ENCODE measurements at regions not wholly inside any gene's neighbourhood (a gene's known extent, or its start where the extent isn't known, plus 50 kb on each side); places are given as distances from the start of the nearest gene placed in this dataset.

GRCh38 chr7:81887098-81888090 lies 117.5 kb upstream of the HGF start:
- Histone ChIP-seq H3K9ac (ENCODE audit: low read depth in 1 of 2, low read length in 2 of 2) (no peak overlapping the region), H3K4me3 (ENCODE audit: low read length in 2 of 2) (no peak overlapping the region), H3K9me3 (ENCODE audit: control insufficient read depth in 2 of 2, low read length in 2 of 2) (no peaks in the 10 kb centered on the region), H3K4me1 (ENCODE audit: control insufficient read depth in 2 of 2, insufficient read depth in 2 of 2, low read length in 2 of 2) (no peaks in the 10 kb centered on the region), H3K36me3 (ENCODE audit: control insufficient read depth in 2 of 2, insufficient read depth in 2 of 2, low read length in 2 of 2) (no peaks in the 10 kb centered on the region), H3K27me3 (ENCODE audit: control insufficient read depth in 2 of 2, insufficient read depth in 2 of 2, low read length in 2 of 2) (no peaks in the 10 kb centered on the region), H3K27ac (ENCODE audit: low read depth in 2 of 2, low read length in 2 of 2) (no peak overlapping the region)

- H3K9ac ChIP-seq (ENCODE audit: low read depth in 1 of 2, low read length in 2 of 2), result no peak overlapping the region
- no peaks in the 10 kb centered on the region for H3K27me3 ChIP-seq (ENCODE audit: control insufficient read depth in 2 of 2, insufficient read depth in 2 of 2, low read length in 2 of 2)
- no peaks in the 10 kb centered on the region for H3K36me3 ChIP-seq (ENCODE audit: control insufficient read depth in 2 of 2, insufficient read depth in 2 of 2, low read length in 2 of 2)
- no peaks in the 10 kb centered on the region for H3K4me1 ChIP-seq (ENCODE audit: control insufficient read depth in 2 of 2, insufficient read depth in 2 of 2, low read length in 2 of 2)
- no peaks in the 10 kb centered on the region for H3K9me3 ChIP-seq (ENCODE audit: control insufficient read depth in 2 of 2, low read length in 2 of 2)
- no peak overlapping the region for H3K4me3 ChIP-seq (ENCODE audit: low read length in 2 of 2)
- H3K27ac ChIP-seq (ENCODE audit: low read depth in 2 of 2, low read length in 2 of 2), result no peak overlapping the region
These were observed 116.4 kb upstream of the HGF start for GRCh38 chr7:81886211-81886764.

GRCh38 chr7:81884817-81885216 lies 115.0 kb upstream of the HGF start:
- H3K36me3 ChIP-seq (ENCODE audit: control insufficient read depth in 2 of 2, insufficient read depth in 2 of 2, low read length in 2 of 2), result no peaks in the 10 kb centered on the region
- no peaks in the 10 kb centered on the region for H3K27me3 ChIP-seq (ENCODE audit: control insufficient read depth in 2 of 2, insufficient read depth in 2 of 2, low read length in 2 of 2)
- H3K9ac ChIP-seq (ENCODE audit: low read depth in 1 of 2, low read length in 2 of 2), result no peak overlapping the region
- H3K9me3 ChIP-seq (ENCODE audit: control insufficient read depth in 2 of 2, low read length in 2 of 2), result no peaks in the 10 kb centered on the region
- H3K4me3 ChIP-seq (ENCODE audit: low read length in 2 of 2), result no peak overlapping the region
- no peak overlapping the region for H3K27ac ChIP-seq (ENCODE audit: low read depth in 2 of 2, low read length in 2 of 2)
- H3K4me1 ChIP-seq (ENCODE audit: control insufficient read depth in 2 of 2, insufficient read depth in 2 of 2, low read length in 2 of 2), result no peaks in the 10 kb centered on the region

- Histone ChIP-seq H3K27ac (ENCODE audit: low read depth in 2 of 2, low read length in 2 of 2) (no peak overlapping the region), H3K36me3 (ENCODE audit: control insufficient read depth in 2 of 2, insufficient read depth in 2 of 2, low read length in 2 of 2) (no peaks in the 10 kb centered on the region), H3K4me3 (ENCODE audit: low read length in 2 of 2) (no peak overlapping the region), H3K9ac (ENCODE audit: low read depth in 1 of 2, low read length in 2 of 2) (no peak overlapping the region), H3K4me1 (ENCODE audit: control insufficient read depth in 2 of 2, insufficient read depth in 2 of 2, low read length in 2 of 2) (no peaks in the 10 kb centered on the region), H3K9me3 (ENCODE audit: control insufficient read depth in 2 of 2, low read length in 2 of 2) (no peaks in the 10 kb centered on the region), H3K27me3 (ENCODE audit: control insufficient read depth in 2 of 2, insufficient read depth in 2 of 2, low read length in 2 of 2) (no peaks in the 10 kb centered on the region)
These were observed 114.0 kb upstream of the HGF start for GRCh38 chr7:81883801-81884393.

- H3K27ac ChIP-seq (ENCODE audit: low read depth in 2 of 2, low read length in 2 of 2), result no peak overlapping the region
These were observed 112.2 kb upstream of the HGF start for GRCh38 chr7:81882086-81882485.

GRCh38 chr7:81877890-81878289 lies 108.0 kb upstream of the HGF start:
- no peaks in the 10 kb centered on the region for H3K4me1 ChIP-seq (ENCODE audit: control insufficient read depth in 2 of 2, insufficient read depth in 2 of 2, low read length in 2 of 2)
- H3K36me3 ChIP-seq (ENCODE audit: control insufficient read depth in 2 of 2, insufficient read depth in 2 of 2, low read length in 2 of 2), result no peaks in the 10 kb centered on the region
- no peak overlapping the region for H3K9ac ChIP-seq (ENCODE audit: low read depth in 1 of 2, low read length in 2 of 2)
- no peaks in the 10 kb centered on the region for H3K9me3 ChIP-seq (ENCODE audit: control insufficient read depth in 2 of 2, low read length in 2 of 2)
- H3K27me3 ChIP-seq (ENCODE audit: control insufficient read depth in 2 of 2, insufficient read depth in 2 of 2, low read length in 2 of 2), result no peaks in the 10 kb centered on the region
- H3K4me3 ChIP-seq (ENCODE audit: low read length in 2 of 2), result no peak overlapping the region
- H3K27ac ChIP-seq (ENCODE audit: low read depth in 2 of 2, low read length in 2 of 2), result no peak overlapping the region

More at GRCh38 chr7:81882086-81882485, 112.2 kb upstream of the HGF start:
- Histone ChIP-seq H3K9ac (ENCODE audit: low read depth in 1 of 2, low read length in 2 of 2) (no peak overlapping the region), H3K9me3 (ENCODE audit: control insufficient read depth in 2 of 2, low read length in 2 of 2) (no peaks in the 10 kb centered on the region), H3K4me3 (ENCODE audit: low read length in 2 of 2) (no peak overlapping the region), H3K27me3 (ENCODE audit: control insufficient read depth in 2 of 2, insufficient read depth in 2 of 2, low read length in 2 of 2) (no peaks in the 10 kb centered on the region), H3K36me3 (ENCODE audit: control insufficient read depth in 2 of 2, insufficient read depth in 2 of 2, low read length in 2 of 2) (no peaks in the 10 kb centered on the region), H3K4me1 (ENCODE audit: control insufficient read depth in 2 of 2, insufficient read depth in 2 of 2, low read length in 2 of 2) (no peaks in the 10 kb centered on the region)

GRCh38 chr7:81873559-81873958 lies 103.7 kb upstream of the HGF start:
- no peak overlapping the region for H3K27ac ChIP-seq (ENCODE audit: low read depth in 2 of 2, low read length in 2 of 2)
- H3K9ac ChIP-seq (ENCODE audit: low read depth in 1 of 2, low read length in 2 of 2), result no peak overlapping the region
- no peaks in the 10 kb centered on the region for H3K36me3 ChIP-seq (ENCODE audit: control insufficient read depth in 2 of 2, insufficient read depth in 2 of 2, low read length in 2 of 2)
- no peak overlapping the region for H3K4me3 ChIP-seq (ENCODE audit: low read length in 2 of 2)
- no peaks in the 10 kb centered on the region for H3K4me1 ChIP-seq (ENCODE audit: control insufficient read depth in 2 of 2, insufficient read depth in 2 of 2, low read length in 2 of 2)
- no peaks in the 10 kb centered on the region for H3K9me3 ChIP-seq (ENCODE audit: control insufficient read depth in 2 of 2, low read length in 2 of 2)
- H3K27me3 ChIP-seq (ENCODE audit: control insufficient read depth in 2 of 2, insufficient read depth in 2 of 2, low read length in 2 of 2), result no peaks in the 10 kb centered on the region

- H3K9me3 ChIP-seq (ENCODE audit: control insufficient read depth in 2 of 2, low read length in 2 of 2), result no peaks in the 10 kb centered on the region
- no peaks in the 10 kb centered on the region for H3K4me1 ChIP-seq (ENCODE audit: control insufficient read depth in 2 of 2, insufficient read depth in 2 of 2, low read length in 2 of 2)
- H3K4me3 ChIP-seq (ENCODE audit: low read length in 2 of 2), result no peak overlapping the region
- H3K9ac ChIP-seq (ENCODE audit: low read depth in 1 of 2, low read length in 2 of 2), result no peak overlapping the region
- no peaks in the 10 kb centered on the region for H3K27me3 ChIP-seq (ENCODE audit: control insufficient read depth in 2 of 2, insufficient read depth in 2 of 2, low read length in 2 of 2)
- H3K36me3 ChIP-seq (ENCODE audit: control insufficient read depth in 2 of 2, insufficient read depth in 2 of 2, low read length in 2 of 2), result no peaks in the 10 kb centered on the region
- H3K27ac ChIP-seq (ENCODE audit: low read depth in 2 of 2, low read length in 2 of 2), result no peak overlapping the region
These were observed 101.9 kb upstream of the HGF start for GRCh38 chr7:81871606-81872265.

- Histone ChIP-seq H3K36me3 (ENCODE audit: control insufficient read depth in 2 of 2, insufficient read depth in 2 of 2, low read length in 2 of 2) (no peaks in the 10 kb centered on the region), H3K27ac (ENCODE audit: low read depth in 2 of 2, low read length in 2 of 2) (no peak overlapping the region), H3K9me3 (ENCODE audit: control insufficient read depth in 2 of 2, low read length in 2 of 2) (no peaks in the 10 kb centered on the region), H3K4me3 (ENCODE audit: low read length in 2 of 2) (no peak overlapping the region), H3K9ac (ENCODE audit: low read depth in 1 of 2, low read length in 2 of 2) (no peak overlapping the region), H3K27me3 (ENCODE audit: control insufficient read depth in 2 of 2, insufficient read depth in 2 of 2, low read length in 2 of 2) (no peaks in the 10 kb centered on the region), H3K4me1 (ENCODE audit: control insufficient read depth in 2 of 2, insufficient read depth in 2 of 2, low read length in 2 of 2) (no peaks in the 10 kb centered on the region)
These were observed 100.8 kb upstream of the HGF start for GRCh38 chr7:81870608-81871007.

- no peak overlapping the region for H3K9ac ChIP-seq (ENCODE audit: low read depth in 1 of 2, low read length in 2 of 2)
- H3K27ac ChIP-seq (ENCODE audit: low read depth in 2 of 2, low read length in 2 of 2), result no peak overlapping the region
- H3K9me3 ChIP-seq (ENCODE audit: control insufficient read depth in 2 of 2, low read length in 2 of 2), result no peaks in the 10 kb centered on the region
- H3K4me1 ChIP-seq (ENCODE audit: control insufficient read depth in 2 of 2, insufficient read depth in 2 of 2, low read length in 2 of 2), result no peaks in the 10 kb centered on the region
- no peak overlapping the region for H3K4me3 ChIP-seq (ENCODE audit: low read length in 2 of 2)
- H3K36me3 ChIP-seq (ENCODE audit: control insufficient read depth in 2 of 2, insufficient read depth in 2 of 2, low read length in 2 of 2), result no peaks in the 10 kb centered on the region
- H3K27me3 ChIP-seq (ENCODE audit: control insufficient read depth in 2 of 2, insufficient read depth in 2 of 2, low read length in 2 of 2), result no peaks in the 10 kb centered on the region
These were observed 99.8 kb upstream of the HGF start for GRCh38 chr7:81869670-81870069.

Data from mucosa of rectum (tissue), 2 donors.